Cardiac muscle cell (in vitro differentiated cells and primary cell): ENCODE measurements at regions not wholly inside any gene's neighbourhood (a gene's known extent, or its start where the extent isn't known, plus 50 kb on each side); places are given as distances from the start of the nearest gene placed in this dataset.

Experiments
- DNase-seq, 2 donors: peaks; one replicate each; pipeline versions ENCODE4 v3.0.0 to v3.0.0-alpha.2; 2010 to 2017; ENCODE audit warnings: low read depth in 1 of 2, low spot score in 1 of 2
- H3K27ac ChIP-seq: fragments of 200-600 bp; sonication (generic); 2 replicates; pipeline ENCODE4 v1.5.1; 2016
- H3K27me3 ChIP-seq: fragments of 200-600 bp; sonication (generic); 2 replicates; pipeline ENCODE4 v1.6.0; 2016; ENCODE audit warnings: control low read depth
- H3K36me3 ChIP-seq: fragments of 200-600 bp; sonication (generic); 2 replicates; pipeline ENCODE4 v1.5.1; 2016; ENCODE audit warnings: control low read depth
- H3K4me1 ChIP-seq: fragments of 200-600 bp; sonication (generic); 2 replicates; pipeline ENCODE4 v1.8.1; 2017; ENCODE audit warnings: low read depth, mild to moderate bottlenecking, mixed run types
- H3K4me3 ChIP-seq: fragments of 200-600 bp; sonication (generic); 2 replicates; pipeline ENCODE4 v1.5.1; 2016; ENCODE audit warnings: mild to moderate bottlenecking
- H3K9me3 ChIP-seq: fragments of 200-600 bp; sonication (generic); 2 replicates; pipeline ENCODE4 v1.5.1; 2017; ENCODE audit warnings: low read depth, mild to moderate bottlenecking, control low read depth
- TF ChIP-seq, protein P1 (sequence below): IDR thresholded peaks from 2 replicates; pipeline ENCODE4 v1.5.1; 2012; ENCODE audit warnings: low read depth, mild to moderate bottlenecking, low read length

DNA sequence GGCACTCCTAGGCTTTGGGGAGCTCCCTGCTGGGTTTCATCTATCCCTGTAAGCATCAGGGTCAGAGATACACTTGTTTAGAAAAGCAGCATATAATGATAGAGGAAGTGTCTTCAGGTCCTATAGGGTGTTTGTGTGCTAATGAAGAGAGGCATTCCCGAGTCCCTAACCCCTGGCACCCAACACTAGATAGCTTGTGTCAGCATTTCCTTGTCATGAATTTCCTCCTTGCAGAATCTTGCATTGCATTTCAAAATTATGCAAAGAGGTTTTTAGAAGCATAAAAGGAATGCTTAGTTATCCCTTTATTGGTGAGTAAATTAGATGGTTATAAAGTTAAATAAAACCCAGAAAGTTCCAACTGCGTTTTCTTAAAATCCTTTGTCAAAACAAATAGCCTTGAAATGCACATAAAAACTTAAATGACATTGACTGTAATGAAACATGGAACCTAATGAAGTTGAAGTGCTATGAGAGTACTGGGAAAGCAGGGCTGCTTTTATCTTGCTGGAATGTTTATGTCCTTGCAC lies 63.7 kb upstream of the LHCGR start:
- Histone ChIP-seq H3K27ac (no peak overlapping the region), H3K9me3 (no peaks in the 10 kb centered on the region), H3K4me3 (no peak overlapping the region), H3K4me1 (no peaks in the 10 kb centered on the region), H3K27me3 (no peaks in the 10 kb centered on the region), H3K36me3 (no peaks in the 10 kb centered on the region)
- peak in 1 of 2 donors; percentile 6 for DNase-seq
- TF ChIP-seq, protein P1, sequence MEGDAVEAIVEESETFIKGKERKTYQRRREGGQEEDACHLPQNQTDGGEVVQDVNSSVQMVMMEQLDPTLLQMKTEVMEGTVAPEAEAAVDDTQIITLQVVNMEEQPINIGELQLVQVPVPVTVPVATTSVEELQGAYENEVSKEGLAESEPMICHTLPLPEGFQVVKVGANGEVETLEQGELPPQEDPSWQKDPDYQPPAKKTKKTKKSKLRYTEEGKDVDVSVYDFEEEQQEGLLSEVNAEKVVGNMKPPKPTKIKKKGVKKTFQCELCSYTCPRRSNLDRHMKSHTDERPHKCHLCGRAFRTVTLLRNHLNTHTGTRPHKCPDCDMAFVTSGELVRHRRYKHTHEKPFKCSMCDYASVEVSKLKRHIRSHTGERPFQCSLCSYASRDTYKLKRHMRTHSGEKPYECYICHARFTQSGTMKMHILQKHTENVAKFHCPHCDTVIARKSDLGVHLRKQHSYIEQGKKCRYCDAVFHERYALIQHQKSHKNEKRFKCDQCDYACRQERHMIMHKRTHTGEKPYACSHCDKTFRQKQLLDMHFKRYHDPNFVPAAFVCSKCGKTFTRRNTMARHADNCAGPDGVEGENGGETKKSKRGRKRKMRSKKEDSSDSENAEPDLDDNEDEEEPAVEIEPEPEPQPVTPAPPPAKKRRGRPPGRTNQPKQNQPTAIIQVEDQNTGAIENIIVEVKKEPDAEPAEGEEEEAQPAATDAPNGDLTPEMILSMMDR = no peak

DNA sequence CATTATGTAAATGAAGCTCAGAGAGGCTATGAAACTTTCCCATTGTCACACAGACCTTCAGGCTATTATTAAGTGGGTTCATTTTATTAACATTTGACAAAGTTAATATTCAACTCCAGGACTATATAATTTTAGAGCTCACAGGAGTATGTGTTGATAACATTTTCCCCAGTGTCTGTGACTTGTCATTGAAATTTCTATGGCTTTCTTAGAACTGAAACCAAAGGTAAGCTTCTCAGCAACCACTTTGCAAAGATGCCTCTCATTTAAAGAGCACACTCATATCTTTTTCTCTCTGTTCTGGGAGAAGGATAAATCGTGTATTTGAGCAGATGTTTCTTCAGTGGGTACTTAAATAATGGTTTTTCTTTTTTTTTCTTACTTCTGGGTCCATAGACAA lies 61.8 kb upstream of the LHCGR start:
- Histone ChIP-seq H3K36me3 (no peaks in the 10 kb centered on the region), H3K27me3 (no peaks in the 10 kb centered on the region), H3K27ac (no peak overlapping the region), H3K4me1 (no peaks in the 10 kb centered on the region), H3K9me3 (no peaks in the 10 kb centered on the region), H3K4me3 (no peak overlapping the region)
- TF ChIP-seq, protein P1 = no peak
- no peak for DNase-seq

DNA sequence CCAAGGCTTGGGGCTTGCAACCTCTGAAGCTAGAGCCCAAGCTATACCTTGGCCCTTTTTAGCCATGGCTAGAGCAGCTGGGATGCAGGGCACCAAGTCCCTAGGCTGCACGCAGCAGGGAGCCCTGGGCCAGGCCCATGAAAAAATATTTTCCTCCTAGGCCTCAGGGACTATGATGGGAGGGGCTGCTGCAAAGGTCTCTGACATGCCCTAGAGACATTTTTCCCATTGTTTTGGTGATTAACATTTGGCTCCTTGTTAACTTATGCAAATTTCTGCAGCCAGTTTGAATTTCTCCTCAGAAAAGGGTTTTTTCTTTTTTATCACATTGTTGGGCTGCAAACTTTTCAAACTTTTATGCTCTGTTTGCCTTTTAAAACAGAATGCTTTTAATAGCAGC lies 56.9 kb upstream of the LHCGR start:
- no peak for DNase-seq

GRCh38 chr2:48808311-48808710 lies 52.8 kb upstream of the LHCGR start:
- no peaks in the 10 kb centered on the region for H3K4me1 ChIP-seq
- no peak for DNase-seq
- no peaks in the 10 kb centered on the region for H3K27me3 ChIP-seq
- TF ChIP-seq, protein P1 = no peak
- no peaks in the 10 kb centered on the region for H3K36me3 ChIP-seq
- H3K9me3 ChIP-seq = no peaks in the 10 kb centered on the region
- no peak overlapping the region for H3K27ac ChIP-seq
- H3K4me3 ChIP-seq = no peak overlapping the region

More for the DNA sequence above, 56.9 kb upstream of the LHCGR start:
- Histone ChIP-seq H3K4me1 (no peaks in the 10 kb centered on the region), H3K4me3 (no peak overlapping the region), H3K27ac (no peak overlapping the region), H3K36me3 (no peaks in the 10 kb centered on the region), H3K27me3 (no peaks in the 10 kb centered on the region), H3K9me3 (no peaks in the 10 kb centered on the region)
- TF ChIP-seq, protein P1 = no peak
